Retinal pigment epithelial cell (primary cell): ENCODE measurements at regions not wholly inside any gene's neighbourhood (a gene's known extent, or its start where the extent isn't known, plus 50 kb on each side); places are given as distances from the start of the nearest gene placed in this dataset.

Experiments used
- DNase-seq: peaks from one replicate; pipeline ENCODE4 v3.0.0-alpha.2; 2010; ENCODE audit warnings: low read depth
- H3K4me3 ChIP-seq: 2 replicates; pipeline ENCODE4 v1.5.1; 2011; ENCODE audit warnings: mild to moderate bottlenecking, low read length, control low read depth, moderate library complexity
- TF ChIP-seq, protein P1 (sequence below): conservative IDR thresholded peaks from 2 replicates; pipeline ENCODE4 v1.5.1; 2011; ENCODE audit warnings: low read depth, low read length, control low read depth, inconsistent platforms

DNA sequence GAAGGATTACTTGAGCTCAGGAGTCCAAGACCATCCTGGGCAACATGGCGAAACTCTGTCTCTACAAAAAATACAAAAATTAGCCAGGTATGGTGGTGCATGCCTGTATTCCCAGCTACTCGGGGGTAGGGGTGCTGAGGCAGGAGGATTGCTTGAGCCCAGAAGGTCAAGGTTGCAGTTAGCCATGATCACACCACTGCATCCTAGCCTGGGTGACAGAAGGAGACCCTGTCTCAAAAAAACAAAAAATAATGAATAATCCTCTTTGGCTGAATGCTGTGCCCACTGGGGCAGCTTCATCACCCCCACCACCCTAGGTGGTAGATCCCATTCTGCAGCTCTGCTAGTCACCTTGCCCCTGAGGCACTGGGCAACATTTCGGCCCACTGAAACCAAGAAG is 109.4 kb downstream of the ZFP36L2 start:
- TF ChIP-seq, protein P1, sequence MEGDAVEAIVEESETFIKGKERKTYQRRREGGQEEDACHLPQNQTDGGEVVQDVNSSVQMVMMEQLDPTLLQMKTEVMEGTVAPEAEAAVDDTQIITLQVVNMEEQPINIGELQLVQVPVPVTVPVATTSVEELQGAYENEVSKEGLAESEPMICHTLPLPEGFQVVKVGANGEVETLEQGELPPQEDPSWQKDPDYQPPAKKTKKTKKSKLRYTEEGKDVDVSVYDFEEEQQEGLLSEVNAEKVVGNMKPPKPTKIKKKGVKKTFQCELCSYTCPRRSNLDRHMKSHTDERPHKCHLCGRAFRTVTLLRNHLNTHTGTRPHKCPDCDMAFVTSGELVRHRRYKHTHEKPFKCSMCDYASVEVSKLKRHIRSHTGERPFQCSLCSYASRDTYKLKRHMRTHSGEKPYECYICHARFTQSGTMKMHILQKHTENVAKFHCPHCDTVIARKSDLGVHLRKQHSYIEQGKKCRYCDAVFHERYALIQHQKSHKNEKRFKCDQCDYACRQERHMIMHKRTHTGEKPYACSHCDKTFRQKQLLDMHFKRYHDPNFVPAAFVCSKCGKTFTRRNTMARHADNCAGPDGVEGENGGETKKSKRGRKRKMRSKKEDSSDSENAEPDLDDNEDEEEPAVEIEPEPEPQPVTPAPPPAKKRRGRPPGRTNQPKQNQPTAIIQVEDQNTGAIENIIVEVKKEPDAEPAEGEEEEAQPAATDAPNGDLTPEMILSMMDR: no peak
- DNase-seq: no peak
- H3K4me3 ChIP-seq: no peak overlapping the region

DNA sequence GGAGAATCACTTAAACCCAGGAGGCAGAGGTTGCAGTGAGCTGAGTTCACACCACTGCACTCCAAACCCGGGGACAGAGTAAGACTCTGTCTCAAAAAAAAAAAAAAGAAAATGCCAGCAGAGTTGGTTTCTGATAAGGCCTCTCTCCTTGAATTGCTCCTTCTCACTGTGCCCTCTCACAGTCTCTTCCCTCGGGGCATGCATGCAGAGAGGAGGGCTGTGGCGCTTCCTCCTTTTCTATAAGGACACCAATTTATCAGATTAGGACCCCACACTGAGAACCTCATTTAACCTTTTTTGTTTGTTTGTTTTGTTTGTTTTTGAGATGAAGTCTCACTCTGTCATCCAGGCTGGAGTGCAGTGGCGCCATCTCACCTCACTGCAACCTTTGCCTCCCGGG is 110.5 kb downstream of the ZFP36L2 start:
- no peak for DNase-seq
- no peak overlapping the region for H3K4me3 ChIP-seq
- TF ChIP-seq, protein P1: no peak

DNA sequence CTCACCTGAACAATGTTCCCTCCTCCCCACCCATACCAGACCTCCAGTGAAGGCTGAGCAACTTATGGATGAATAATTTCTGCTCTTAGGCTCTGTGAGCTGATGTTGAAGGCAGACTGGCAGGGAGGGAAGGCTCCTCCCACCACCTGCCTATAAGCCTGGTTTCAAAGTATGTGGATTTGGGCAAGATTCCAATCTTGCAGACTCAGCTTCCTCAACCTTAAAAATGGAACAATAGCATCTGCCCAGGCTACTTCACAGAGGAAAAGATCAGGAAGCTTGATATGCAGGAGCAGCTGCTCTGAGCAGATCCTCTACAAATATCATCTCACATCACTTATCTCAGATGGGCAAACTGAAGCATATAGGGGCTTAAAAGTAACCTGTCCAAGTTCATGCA is 112.2 kb downstream of the ZFP36L2 start:
- H3K4me3 ChIP-seq: no peak overlapping the region
- TF ChIP-seq, protein P1: no peak
- peak; percentile 62 for DNase-seq

DNA sequence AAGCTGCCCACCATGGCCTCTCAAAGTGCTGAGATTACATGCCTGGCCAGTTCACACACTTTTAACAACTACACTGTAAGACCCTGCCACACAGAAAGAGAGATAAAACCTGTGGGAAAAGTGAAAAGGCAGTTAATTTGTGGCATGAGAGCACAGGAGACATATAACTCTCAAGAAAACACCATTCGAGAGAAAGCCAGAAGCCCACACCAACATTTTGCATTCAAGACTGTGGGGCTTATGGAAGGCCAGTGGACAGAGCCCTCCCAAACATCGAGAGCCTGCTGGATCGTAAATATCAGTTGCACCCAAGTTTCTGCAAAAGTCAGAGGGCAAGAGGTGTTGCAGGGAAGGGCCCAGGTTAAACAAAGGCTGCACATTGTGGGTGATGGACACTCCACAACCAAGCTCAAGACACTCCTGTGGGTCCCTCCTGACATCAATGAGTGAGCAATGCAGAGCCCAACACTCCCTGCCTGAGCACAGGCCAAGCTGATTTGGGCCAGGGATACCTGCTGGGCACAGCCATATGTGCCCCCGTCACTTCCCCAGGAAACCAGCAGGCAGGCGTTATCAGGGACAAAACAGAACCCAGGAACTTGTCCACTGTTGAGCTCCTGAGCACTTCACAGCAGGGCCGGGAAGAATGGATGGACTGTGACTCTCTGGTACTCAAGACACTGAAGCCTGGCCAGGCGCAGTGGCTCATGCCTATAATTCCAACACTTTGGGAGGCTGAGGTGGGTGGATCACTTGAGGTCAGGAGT is 114.4 kb downstream of the ZFP36L2 start:
- TF ChIP-seq, protein P1: no peak
- H3K4me3 ChIP-seq: no peak overlapping the region

DNA sequence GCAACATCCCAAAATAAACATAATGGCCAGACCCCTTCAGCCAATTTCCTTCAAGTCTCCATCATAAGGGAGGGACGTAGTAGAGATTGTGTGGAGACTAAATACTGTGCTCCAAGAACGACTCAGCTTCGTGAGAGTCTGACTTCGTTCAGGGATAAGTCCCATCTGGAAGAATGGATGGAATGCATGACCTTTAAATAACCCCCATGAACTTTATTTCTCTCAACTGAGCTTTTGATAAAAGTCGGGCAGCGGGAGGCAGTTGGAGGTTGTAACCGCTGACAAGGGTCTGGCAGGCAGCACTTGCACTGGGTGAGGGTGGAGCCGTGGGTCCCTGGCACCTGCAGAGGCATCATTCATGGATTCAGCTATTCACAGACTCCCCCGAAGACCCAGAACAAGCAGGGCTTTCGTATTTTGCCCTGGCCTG is 115.9 kb downstream of the ZFP36L2 start:
- TF ChIP-seq, protein P1: no peak
- H3K4me3 ChIP-seq: no peak overlapping the region
- DNase-seq: peak; percentile 97

More for the DNA sequence above, 114.4 kb downstream of the ZFP36L2 start:
- DNase-seq: no peak

DNA sequence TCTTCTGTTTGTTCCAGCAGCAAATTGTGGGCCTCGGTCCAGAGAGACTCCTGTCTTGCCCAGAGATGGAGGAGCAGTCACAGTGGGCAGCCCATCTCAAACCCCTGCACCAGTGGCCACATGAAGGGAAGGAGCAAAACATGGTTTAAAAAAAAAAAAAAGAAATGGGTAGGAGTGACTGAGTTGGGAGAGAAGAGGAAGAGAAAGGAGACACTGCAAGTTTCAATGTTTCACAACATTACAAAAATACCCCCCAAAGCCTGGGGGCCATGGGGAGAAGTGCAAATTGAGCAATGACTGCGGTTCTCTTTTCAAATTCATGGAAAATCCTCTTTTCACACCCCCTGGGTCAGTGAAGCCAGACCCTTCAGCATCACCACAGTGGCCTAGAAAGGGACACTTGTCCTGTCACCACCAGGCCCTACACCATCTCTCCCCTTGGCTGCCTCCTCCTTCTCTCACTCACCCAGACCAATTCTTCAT is 117.1 kb downstream of the ZFP36L2 start:
- no peak overlapping the region for H3K4me3 ChIP-seq
- TF ChIP-seq, protein P1: no peak
- DNase-seq: no peak

DNA sequence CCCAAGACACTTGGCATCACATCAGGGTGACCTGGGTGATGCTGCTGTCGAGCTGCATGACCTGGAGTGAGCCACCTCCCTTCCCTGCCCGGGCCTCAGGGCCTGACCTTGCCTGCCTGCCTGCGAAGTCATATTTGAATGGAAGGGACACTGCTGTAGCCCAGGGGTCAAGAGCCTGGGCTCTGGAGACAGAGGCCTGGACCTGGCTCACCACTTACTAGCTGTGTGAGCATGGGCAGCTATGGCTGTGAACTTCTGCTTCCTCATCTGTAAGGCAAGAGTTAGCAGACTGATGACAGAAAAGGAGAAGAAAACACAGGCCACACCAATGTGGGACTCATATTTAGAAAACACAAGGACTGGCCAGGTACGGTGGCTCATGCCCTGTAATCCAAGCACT is 118.7 kb downstream of the ZFP36L2 start:
- H3K4me3 ChIP-seq: no peak overlapping the region
- TF ChIP-seq, protein P1: no peak
- no peak for DNase-seq
